GM18909 (cell line): ENCODE measurements at regions not wholly inside any gene's neighbourhood (a gene's known extent, or its start where the extent isn't known, plus 50 kb on each side); places are given as distances from the start of the nearest gene placed in this dataset.
A peak's percentile ranks its signal among the peaks of the same experiment; 100 is the strongest.

ENCODE experiments used
- ATAC-seq: cut with Tn5 transposase; IDR thresholded peaks from one replicate; pipeline ENCODE4 v1.9.1; 2021; ENCODE audit warnings: mild to moderate bottlenecking; ENCODE audit not compliant: unreplicated experiment, poor library complexity

DNA sequence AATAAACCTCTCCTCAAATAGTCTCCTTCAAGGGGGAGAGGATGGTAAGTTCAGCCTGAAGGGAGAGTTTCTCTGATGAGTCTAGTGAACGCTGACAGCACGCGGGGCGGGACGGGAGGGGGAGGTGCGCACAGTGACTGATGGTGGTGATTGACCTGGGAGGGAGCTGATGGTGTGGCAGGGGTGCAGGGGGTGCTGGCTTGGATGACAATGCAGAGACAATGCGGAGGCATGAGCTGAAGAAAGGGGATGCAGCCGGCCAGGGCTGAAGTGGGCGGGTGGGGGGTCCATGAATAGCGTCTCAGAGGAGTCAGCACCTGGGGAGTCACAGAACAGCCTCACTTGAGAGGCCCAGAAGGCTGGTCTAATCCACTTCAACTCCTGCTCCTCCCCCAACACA, 142.5 kb upstream of the PJA1 start:
- no peak for ATAC-seq

DNA sequence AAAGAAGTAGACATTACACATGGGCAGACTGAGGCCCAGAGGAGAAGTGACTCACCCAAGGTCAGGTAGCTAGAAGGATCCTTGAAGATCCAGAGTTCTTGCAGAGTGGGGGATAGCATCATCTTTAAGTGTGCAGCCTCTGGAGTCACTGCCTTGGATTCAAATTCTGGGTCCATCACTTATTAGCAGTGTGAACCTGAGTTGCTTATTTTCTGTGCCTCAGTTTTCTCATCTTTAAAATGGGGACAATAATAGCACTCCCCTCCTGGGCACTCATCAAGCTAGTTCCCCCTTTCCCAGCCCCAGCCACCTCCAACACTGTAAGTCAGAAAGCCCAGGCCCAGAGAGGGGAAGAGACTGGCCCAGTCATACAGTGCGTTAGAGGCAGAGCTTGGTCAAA, 141.8 kb upstream of the PJA1 start:
- no peak for ATAC-seq

DNA sequence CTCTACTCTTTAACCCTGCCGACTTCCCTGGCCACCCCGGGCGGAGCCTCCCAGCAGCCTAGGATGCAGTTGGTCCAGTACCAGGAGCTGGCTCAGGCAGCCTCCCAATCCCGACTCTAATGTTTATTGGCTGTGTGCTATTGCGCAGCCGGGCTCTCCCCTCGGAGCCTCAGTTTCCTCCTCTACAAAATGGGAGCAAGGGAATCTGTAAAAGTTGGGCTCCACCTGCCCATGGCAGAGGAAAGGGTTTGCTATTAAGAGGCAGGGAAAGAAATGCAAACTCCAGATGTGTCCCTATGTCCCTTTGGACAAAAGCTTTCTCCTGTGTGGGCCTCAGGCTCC, 140.8 kb upstream of the PJA1 start:
- ATAC-seq, result no peak

DNA sequence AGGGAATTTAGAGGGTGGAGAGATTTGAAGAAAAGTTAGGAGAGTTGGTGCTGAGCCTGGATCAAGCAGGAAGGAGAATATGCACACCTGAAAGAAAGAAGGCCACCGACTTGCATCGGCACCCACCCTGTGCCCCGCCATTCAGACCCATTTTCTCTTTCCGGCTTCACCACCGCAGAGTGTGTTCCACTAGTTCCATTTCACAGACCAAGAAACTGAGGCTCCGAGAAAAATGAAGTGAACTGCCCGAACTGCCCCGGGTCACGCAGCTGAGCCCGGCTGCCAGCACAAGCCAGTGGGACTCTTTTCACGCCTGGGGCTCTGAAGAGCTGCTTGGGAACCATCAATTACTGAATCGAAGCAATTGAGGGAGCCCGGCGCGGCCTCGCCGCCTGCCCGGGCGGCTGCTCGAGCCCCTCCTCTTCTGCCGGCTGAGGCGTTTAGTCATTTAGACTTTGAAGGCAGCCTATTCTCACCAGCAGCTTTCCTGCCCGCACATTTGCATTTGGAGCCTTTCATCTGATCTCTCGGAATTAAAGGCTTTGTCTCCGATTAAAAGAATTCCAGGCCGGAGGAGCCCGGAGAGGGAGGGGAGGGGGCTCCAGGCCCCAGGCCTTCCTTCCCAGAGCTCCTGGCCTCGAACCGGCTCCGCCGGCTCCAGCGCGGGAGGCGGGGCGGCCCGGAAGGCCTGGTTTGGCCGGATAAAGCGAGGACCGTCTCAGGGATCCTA, 140.2 kb upstream of the PJA1 start:
- ATAC-seq, result no peak

DNA sequence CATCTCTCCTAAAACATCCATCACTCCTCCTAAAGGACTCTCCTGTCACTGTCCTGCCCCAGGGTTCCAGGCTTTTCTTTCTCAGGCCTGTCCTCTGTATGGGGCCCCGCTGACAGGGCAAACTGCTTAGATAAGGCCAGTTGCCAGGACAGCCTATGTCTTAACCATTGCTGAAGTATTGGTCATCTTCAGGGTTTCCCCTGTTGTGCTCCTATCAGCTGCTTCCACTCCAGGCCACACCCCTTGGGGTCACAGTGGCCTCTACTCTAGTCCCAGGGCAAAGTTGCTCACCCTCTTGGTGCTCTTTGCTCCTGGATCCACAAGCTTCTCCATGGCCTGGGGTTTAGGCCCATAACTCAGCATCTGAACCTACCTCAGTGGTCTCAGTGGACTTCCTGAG, 138.0 kb upstream of the PJA1 start:
- no peak for ATAC-seq

DNA sequence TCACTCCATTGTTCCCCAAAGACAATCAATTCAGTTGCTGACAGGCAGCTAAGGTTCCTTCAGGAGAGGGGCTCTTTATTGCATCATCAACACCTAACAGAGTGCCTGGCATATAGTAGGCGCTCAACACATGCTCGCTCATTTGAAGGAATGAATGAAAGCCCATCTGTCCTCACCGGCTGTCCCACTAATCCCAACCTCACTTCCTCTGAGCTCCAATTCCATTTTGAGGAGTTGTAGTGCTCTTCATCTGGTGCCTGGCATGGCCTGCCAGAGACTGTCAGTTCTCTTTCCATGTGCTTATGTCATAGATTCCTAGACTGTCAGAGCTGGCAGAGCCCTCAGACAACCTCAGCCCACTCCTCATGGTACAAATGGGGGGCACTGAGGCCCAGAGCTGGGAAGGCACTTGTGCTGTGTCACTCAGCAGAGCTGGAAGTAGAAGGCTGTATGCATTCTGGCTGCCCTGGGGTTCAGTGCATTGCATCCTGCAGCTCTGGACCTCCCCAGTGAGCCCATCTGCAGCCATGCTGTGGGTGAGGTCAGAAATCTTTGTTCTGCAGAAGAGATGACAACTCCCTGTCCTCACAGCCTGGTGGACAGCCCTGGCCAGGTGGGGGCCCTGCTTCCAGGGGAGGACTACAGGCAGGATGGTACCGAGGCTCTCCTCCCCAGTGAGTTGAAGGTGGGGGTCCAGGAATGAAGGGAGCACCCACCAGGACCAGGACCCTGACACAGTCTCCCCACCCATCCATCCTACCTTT, 134.9 kb upstream of the PJA1 start:
- ATAC-seq, result no peak

DNA sequence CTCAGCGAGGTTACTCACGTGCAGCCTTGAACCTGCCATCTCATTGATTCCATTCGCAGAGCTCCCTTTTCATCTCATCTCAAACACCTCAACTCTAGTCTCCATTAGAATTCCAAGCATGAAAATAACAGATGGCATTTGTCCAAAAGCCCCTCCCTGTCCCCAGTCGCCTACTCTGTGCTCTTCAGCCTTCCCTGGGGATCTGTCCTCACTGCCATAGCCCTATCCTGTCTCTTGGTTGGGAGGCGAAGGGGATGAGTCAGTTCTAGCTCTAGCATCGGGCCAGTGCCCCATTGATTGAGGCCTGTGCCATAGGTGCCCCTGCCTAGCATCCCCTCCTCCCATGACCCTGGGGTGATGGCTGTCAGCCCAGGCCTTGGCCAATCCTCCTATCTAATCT, 134.0 kb upstream of the PJA1 start:
- ATAC-seq, result no peak

DNA sequence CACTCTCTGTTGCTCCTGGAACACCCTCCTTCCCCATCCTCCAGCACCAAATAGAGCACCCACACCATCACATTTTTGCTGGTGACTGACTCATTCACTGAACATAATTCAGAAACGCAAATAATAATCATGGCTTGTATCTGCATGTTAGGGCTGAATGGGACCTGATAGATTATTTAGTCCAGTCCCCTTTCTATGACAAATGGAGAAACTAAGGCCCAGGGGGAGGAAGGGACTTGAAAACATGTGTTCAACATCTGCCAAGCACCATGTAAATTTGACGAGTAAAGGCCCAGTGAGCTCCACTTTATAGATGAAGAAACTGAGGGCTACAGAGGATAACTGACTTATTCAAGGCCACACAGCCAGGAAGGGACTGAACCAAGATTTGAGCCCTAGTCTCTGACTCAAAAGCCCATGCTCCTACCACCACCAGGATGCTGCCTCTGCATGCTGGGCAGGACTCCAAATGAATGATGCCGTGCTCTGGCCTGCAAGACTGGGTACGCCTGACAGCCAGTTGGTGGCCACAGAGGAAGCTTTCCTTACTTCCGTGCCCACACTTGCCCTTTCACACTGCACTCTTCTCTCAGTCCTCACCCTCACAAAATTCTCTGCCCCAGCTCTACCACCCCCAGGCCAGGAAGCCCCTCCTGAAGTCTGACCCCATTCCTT, 133.3 kb upstream of the PJA1 start:
- no peak for ATAC-seq

DNA sequence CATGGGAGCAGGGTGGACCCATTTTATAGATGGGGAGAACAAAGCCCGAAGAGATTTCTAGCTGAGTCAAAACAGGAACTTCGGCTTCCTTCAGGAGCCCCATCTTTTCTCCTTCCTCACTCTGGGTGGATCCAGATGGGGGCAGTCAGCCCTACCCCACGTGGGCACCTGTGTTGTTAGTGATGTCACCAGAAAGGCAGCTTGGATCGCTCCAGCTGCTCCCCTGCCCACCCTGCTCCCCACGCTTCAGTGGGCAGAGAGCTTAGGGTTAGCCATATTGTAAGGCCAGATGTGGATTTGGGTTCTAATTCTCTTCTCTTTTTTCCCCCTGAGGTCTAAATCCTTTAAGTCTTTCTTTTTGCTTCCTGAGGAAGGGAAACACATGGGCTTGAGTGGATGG, 132.3 kb upstream of the PJA1 start:
- ATAC-seq, result no peak

DNA sequence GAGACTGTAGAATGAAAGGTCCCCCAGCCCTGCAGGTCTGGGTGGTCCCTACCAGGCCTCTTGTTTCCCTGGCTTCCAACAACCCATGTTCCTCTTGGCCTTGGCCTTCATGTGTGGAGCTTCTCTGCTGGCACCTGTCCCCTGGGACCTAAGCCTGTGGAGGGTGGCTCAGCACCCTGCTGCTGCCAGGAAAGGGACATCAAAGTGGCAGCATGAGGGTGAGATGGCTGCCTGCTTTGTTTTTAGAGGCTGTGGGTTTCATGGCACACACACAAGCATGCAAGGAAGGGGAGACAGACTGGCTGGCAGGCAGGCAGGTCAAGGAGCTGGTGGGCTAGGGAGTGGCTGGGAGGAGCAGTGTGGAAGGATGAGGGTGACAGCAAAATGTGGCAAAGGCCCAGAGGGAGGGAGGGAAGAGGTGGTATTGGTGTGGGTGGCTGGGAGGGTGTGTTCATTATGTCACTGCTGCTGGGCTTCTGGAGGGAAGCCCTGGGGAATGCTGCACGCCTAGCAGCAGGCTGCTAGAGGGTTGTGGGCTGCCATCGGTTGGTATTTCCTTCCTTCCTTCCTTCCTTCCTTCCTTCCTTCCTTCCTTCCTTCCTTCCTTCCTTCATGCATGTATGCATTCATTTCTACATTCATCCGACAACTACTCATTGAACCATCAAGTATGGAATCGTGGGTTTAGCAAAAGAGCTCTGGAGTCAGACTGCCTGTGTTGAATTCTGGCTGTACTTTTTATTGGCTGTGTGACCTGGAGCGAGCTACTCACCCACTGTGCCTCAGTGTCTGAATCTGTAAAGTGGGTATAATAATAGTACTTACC, 128.7 kb upstream of the PJA1 start:
- no peak for ATAC-seq

DNA sequence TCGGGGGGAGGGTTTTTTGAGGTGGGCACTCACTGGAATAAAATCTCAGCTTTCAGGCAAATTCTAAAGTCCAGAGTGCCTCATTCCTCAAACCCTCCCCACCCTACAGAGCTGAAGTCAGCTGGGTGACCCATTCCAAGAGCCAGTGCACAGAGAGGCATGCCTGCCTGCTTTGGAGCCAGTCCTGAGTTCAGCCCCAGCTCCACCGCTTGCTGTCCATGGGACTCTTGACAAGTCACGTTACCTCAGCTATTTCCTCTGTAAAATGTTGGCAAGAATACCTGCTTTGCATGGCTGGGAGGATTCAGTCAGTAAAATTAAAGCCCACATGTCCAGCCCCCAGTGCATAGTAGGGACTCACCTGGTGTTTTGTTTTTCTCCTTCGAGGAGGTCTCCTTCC, 125.9 kb upstream of the PJA1 start:
- ATAC-seq, result no peak

DNA sequence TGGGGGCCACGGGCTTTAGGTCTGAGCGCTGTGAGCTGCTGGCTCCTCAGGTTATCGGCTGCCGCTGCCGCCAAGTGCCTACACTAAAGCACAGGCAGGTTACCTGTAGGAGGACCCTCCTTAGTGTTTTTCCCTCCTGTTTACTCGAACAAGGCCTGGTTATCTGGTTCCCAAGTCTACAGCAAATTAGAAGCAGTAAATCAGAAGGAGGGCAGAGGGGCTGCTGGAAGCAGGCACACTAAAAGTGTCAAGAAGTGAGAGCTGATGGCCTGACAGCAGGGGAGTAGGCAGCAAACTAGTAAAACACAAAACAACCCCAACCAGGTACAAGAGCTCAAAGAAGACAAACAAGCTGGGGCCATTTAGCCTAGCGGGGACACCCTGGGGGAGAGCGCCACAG, 125.0 kb upstream of the PJA1 start:
- no peak for ATAC-seq

DNA sequence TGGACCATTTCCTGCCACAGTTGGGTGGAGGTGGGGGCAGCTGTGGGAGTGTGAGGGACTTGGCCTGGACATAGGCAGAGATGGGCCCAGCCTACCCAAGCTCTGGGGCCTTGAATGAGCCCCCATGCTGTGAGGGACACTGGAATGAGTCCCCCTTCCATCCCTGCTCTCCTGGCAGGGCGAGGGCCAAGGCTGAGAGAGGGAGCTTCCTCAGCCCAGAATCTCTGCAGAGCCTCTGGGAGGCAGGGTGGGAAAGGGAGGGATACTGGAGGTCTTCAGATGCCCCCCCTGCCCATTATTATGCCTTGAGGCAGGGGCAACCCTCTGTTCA, 124.5 kb upstream of the PJA1 start:
- ATAC-seq, result no peak

DNA sequence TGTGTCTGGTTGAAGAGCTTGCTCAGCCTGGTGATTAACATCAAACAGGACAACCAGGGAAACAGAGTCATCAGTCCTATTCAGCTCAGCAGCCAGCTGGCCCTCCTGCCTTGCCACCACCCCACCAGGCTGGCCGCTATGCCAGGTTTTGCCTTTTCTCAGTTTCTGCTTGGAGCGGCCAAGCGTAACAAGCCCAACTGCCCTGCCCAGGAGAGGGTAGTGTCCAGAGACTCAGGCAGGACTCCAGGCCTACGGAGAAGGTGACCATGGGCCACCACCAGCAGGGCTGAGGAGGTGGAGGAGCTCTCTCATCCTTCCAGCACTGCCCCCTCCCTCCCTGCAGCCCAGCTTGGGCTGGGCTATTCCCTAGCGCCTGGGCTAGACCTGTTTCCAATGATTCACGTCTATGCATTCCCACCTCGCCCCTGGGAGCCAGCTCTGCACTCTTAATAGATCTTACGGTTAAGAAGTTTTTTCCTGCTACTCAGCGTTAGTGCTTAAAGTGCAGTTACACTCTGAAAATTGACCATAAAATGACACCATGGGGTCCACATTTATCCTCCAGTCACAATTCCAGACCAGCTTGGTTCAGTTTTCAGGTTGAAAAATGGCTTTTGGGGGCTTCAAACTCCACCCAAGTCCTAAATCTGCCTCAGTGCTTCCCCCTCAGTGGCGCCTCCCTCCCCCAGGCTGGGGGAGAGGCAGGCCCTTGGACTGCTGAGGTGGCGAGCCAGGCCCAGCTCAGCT, 124.0 kb upstream of the PJA1 start:
- no peak for ATAC-seq

DNA sequence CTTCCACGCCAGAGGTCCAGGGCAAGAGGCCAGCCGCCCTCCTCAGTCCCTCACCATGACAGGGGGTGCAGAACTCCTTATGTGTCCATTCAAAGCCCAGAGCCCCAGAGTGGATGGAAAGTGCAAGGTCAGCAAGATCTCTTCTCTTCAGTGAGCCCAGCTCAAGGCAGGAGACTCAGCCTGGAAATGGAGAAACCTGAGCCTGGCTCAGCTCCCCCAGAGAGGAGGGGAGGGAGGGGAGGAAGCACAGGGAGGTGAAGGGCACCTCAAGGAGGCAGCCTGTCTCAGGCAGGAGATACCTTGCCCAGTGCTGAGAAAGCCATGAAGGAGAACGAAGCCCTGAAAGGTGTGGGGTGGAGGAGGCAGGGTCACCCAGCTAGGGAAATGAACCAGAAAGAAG, 121.8 kb upstream of the PJA1 start:
- no peak for ATAC-seq

DNA sequence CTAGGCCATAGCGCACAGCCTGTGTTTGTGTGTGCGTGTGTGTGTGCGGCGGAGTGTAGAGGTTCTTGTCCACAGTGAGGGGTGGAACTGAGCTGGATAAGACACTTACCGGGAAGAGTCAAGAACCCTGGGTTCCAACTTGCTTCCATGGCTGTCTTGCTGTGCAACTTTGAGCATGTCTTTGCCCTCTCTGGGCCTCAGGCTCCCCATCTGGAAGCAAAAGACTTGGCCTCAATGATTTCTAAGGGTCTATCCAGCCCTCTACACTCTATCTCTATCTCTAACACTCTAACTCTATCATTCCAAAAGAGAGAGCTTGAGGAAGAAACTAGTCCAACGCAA, 121.3 kb upstream of the PJA1 start:
- no peak for ATAC-seq

DNA sequence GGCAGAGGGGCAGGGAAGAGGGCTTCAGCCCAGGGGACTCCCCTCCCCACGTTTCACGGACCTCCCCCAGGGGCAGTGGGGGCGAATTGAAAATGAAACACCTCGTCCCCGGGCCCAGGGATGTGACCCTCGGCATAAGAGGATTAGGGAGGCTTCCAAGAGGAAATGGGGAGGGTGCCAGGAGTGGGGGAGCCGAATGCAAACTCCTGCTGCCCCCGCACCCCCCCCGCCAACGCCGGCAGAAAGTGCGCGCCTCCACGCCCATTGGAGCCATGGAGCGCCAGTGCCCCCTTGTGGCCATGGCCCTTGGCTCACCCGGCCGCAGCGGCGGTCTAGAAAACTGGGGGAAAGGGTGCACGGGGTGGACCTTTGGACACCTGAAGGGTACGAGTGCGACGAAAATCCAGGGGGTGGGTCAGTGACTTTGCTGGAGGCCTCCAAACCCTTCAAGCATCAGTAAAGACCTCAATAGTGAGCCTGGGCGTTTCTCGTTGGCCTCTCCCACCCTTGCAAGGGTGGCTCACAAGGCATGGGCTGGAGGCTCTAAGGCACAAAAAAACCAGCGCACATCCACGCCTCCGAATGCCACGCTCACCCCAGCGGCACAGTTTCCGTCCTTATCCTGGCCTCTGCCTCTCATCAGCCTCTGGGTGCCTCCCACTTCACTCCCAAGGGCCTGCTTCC, 120.8 kb upstream of the PJA1 start:
- peak; percentile 71 for ATAC-seq

DNA sequence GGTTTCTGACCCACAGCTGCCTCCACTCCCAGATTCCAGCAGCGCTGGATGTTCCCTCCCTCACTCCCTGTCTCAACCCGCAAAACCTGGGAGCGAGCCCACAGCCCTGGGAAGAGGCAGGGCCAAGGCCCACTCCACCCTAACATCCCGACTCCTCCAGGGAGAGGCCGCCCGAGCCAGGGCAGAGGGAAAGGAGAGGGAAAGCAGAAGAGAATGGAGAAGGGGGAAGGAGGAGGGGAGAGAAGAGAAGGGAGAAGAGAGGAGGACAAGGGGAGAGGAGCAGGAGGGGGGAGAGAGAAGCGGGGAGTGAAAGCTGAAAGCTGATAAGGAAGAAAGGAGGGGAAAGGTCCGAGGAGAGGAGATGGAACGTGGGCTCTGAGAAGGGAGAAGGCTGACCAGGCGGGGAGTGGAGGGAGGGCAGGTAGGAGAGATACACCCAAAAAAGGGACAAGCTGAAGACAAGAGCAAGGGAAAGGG, 120.2 kb upstream of the PJA1 start:
- ATAC-seq, result no peak

DNA sequence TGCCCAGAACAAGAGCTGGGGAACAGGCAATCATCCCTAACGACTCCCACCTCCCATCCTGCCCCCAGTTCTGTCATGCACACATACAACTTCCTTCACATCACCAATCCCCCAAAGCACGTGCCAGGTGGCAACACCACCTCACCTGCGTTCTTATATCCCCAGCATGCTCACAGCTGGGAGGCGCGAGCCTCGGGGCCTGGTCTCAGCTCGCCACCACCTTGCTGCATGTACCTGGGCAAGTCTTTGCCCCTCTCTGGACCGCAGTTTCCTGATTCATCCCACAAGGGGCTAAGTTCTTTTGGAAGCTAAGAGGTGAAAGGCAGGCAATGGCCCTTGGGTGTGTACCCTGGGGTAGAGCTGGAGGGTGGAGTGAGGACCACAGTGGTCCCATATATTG, 119.2 kb upstream of the PJA1 start:
- ATAC-seq, result no peak
